ENCODE measurements at regions not wholly inside any gene's neighbourhood (a gene's known extent, or its start where the extent isn't known, plus 50 kb on each side); places are given as distances from the start of the nearest gene placed in this dataset.

- Histone ChIP-seq H3K79me2 (ENCODE audit: insufficient read depth, low read length) (no peaks in the 10 kb centered on the region), H3K4me1 (ENCODE audit: insufficient read depth, low read length) (no peaks in the 10 kb centered on the region), H3K4me3 (replicated peaks in 1 of 3; ENCODE audit: insufficient read depth in 1 of 3, low read depth in 2 of 3, low read length in 3 of 3) (no peak overlapping the region), H4K20me1 (ENCODE audit: insufficient read depth, low read length) (no peaks in the 10 kb centered on the region), H3K4me2 (ENCODE audit: low read depth, low read length) (no peak overlapping the region), H2AFZ (ENCODE audit: low read length) (no peak overlapping the region), H3K9ac (ENCODE audit: insufficient read depth, low read depth, low read length) (no peak overlapping the region), H3K36me3 (replicated peaks in 1 of 2; ENCODE audit: control insufficient read depth in 1 of 2, insufficient read depth in 2 of 2, low read length in 2 of 2) (no peaks in the 10 kb centered on the region), H3K27me3 (ENCODE audit: control insufficient read depth in 1 of 2, insufficient read depth in 2 of 2, low read length in 2 of 2) (no peaks in the 10 kb centered on the region), H3K9me3 (ENCODE audit: low read length) (no peaks in the 10 kb centered on the region), H3K27ac (ENCODE audit: extremely low read length, insufficient read depth, low read length) (no peak overlapping the region)
- in situ Hi-C loops (cut with HindIII; ENCODE audit: extremely low pct_ligation_motif_present, low pct_unique_long_range_greater_than_20kb): no loop called here
- TF ChIP-seq HMGXB4 (CRISPR knock-in tag; IDR thresholded peaks at IDR 0.05; ENCODE audit: borderline replicate concordance in 1 of 2, low read depth in 1 of 2): no peak
- TF ChIP-seq YEATS4 (CRISPR knock-in tag; IDR thresholded peaks at IDR 0.05; ENCODE audit: borderline replicate concordance): no peak
- TF ChIP-seq ZBTB49 (CRISPR knock-in tag; IDR thresholded peaks at IDR 0.05; ENCODE audit: borderline replicate concordance): no peak
- TF ChIP-seq ZNF670 (CRISPR knock-in tag; IDR thresholded peaks at IDR 0.05; ENCODE audit: borderline replicate concordance): no peak
- no peak for TF ChIP-seq TSC22D2 (CRISPR knock-in tag; IDR thresholded peaks at IDR 0.05; ENCODE audit: borderline replicate concordance)
- TF ChIP-seq CBX1 (IDR thresholded peaks at IDR 0.05; ENCODE audit: low read depth): no peak
- intact Hi-C loops (cut with micrococcal nuclease; ENCODE audit: unreplicated experiment): no loop called here
- FAIRE-seq (no peak), ATAC-seq (no peak), DNase-seq (ENCODE audit: low spot score) (no peak)
- WGBS (ENCODE audit: low lambda C conversion rate): 28% methylated on average over 10 of the region's 10 CpGs
- POLR2A ChIA-PET: no interaction called here
- no TSS peak for BruUV-seq (replicated peaks)
- CTCF ChIA-PET (ENCODE audit: low intra/inter-chr PET ratio, low total read pairs): no interaction called here
Observed at GRCh38 chr16:79469999-79470398, 130.5 kb downstream of the MAF start.
